ENCODE measurements at regions not wholly inside any gene's neighbourhood (a gene's known extent, or its start where the extent isn't known, plus 50 kb on each side); places are given as distances from the start of the nearest gene placed in this dataset.

DNA sequence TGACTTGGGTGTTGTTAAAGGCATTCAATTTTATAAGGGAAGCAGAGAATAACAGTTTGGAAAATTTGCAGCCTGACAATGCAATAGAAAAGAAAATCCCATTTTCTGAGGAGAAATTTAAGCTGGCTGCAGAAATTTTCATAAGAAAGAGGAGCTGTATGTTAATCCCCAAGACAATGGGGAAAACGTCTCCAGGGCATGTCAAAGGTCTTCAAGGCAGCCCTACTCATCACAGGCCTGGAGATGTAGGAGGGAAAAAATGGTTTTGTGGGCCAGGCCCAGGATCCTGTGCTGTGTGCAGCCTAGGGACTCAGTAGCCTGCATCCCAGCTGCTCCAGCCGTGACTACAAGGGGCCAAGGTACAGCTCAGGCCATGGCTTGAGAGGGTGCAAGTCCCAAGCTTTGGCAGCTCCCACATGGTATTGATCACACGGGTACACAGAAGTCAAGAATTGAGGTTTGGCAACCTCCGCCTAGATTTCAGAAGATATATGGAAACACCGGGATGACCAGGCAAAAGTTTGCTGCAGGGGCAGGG is 846.4 kb downstream of the C12orf50 start:
- TF ChIP-seq, protein P1, sequence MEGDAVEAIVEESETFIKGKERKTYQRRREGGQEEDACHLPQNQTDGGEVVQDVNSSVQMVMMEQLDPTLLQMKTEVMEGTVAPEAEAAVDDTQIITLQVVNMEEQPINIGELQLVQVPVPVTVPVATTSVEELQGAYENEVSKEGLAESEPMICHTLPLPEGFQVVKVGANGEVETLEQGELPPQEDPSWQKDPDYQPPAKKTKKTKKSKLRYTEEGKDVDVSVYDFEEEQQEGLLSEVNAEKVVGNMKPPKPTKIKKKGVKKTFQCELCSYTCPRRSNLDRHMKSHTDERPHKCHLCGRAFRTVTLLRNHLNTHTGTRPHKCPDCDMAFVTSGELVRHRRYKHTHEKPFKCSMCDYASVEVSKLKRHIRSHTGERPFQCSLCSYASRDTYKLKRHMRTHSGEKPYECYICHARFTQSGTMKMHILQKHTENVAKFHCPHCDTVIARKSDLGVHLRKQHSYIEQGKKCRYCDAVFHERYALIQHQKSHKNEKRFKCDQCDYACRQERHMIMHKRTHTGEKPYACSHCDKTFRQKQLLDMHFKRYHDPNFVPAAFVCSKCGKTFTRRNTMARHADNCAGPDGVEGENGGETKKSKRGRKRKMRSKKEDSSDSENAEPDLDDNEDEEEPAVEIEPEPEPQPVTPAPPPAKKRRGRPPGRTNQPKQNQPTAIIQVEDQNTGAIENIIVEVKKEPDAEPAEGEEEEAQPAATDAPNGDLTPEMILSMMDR (IDR thresholded peaks at IDR 0.05; ENCODE audit: low read depth, low read length, poor library complexity, severe bottlenecking): no peak
- TF ChIP-seq EZH2phosphoT487 (IDR thresholded peaks at IDR 0.05; ENCODE audit: borderline replicate concordance, low read length): no peak

All from DOHH2 (cell line).